Ishikawa (cell line): ENCODE measurements at regions not wholly inside any gene's neighbourhood (a gene's known extent, or its start where the extent isn't known, plus 50 kb on each side); places are given as distances from the start of the nearest gene placed in this dataset.

Source experiments
- CREB1 ChIP-seq: IDR thresholded peaks from 2 replicates; pipeline ENCODE4 v1.6.1; 2012; ENCODE audit warnings: low read depth
- RAD21 ChIP-seq: IDR thresholded peaks from 2 replicates; pipeline ENCODE4 v1.6.1; 2012; ENCODE audit warnings: low read depth
- YY1 ChIP-seq: IDR thresholded peaks from 2 replicates; pipeline ENCODE4 v1.6.1; 2012; ENCODE audit warnings: low read depth
- TF ChIP-seq, protein P1 (sequence below): IDR thresholded peaks from 2 replicates; pipeline ENCODE4 v1.6.1; 2012

DNA sequence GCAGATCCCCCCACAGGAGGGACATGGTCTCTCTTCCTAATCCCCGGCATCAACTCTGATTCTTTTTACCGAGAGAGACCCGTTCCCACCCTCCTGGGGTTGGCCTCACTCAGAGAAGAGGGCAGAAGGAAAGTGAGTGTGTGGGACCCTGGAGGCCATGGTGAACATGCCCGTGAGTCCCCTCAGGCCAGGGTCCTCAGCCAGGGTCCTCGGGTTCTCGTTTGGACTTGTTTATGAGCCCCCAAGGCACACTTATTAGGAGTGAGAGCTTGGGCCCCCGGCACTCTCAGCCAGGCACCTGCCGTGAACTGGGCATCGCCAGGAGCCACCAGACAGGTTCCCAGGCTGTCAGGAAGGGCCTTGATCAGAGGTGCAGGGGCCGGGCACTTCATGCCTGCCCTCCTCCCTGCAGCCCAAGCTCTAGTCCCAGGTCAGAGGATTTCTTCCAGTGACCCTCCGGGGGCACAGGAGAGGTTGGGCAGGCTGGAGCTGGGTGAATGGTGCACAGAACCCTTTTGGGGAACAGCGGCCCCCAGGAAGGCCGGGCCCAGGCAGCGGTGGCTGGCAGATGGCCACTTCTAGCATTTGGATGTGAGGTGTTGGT is 122.6 kb downstream of the CRYAA start:
- TF ChIP-seq, protein P1, sequence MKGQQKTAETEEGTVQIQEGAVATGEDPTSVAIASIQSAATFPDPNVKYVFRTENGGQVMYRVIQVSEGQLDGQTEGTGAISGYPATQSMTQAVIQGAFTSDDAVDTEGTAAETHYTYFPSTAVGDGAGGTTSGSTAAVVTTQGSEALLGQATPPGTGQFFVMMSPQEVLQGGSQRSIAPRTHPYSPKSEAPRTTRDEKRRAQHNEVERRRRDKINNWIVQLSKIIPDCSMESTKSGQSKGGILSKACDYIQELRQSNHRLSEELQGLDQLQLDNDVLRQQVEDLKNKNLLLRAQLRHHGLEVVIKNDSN, result no peak
- no peak for TF ChIP-seq YY1
- no peak for TF ChIP-seq RAD21
- TF ChIP-seq CREB1, result no peak
